ENCODE measurements at regions not wholly inside any gene's neighbourhood (a gene's known extent, or its start where the extent isn't known, plus 50 kb on each side); places are given as distances from the start of the nearest gene placed in this dataset.

DNA sequence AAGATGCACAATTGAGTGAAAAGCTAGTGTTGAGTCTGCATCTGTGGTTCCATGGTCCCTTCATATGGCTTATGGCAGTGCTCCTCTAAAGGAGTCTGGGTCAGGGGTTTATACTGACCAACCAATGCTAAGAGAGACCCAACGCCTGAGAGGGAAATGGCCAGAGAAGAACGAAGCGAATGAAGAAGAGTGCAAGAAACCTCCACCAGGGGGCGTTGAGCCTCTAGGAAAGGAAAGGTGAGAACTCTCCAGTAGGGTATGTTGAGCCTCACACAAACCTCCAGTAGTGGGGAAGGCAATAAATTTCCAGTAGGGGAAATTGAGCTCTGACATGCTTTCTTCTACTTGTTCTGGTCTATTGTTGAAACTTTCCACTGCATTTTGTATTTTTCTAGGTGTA lies 470.6 kb downstream of the PRDM9 start:
- Histone ChIP-seq H3K4me3 (ENCODE audit: low read depth, low read length, poor library complexity, severe bottlenecking) (no peak overlapping the region), H3K9ac (ENCODE audit: low read length) (no peak overlapping the region), H3F3A (ENCODE audit: insufficient read depth, low read length) (no peaks in the 10 kb centered on the region), H3K36me3 (ENCODE audit: insufficient read depth, low read length) (no peaks in the 10 kb centered on the region), H2AFZ (ENCODE audit: low read length) (no peak overlapping the region), H4K20me1 (ENCODE audit: insufficient read depth, low read length) (no peaks in the 10 kb centered on the region), H3K9me3 (ENCODE audit: low read length) (0 out of 2 replicates have a peak, but pooled peaks cover 4% of the 10 kb centered on the region), H3K27me3 (ENCODE audit: insufficient read depth, low read length) (no peaks in the 10 kb centered on the region), H3K27ac (ENCODE audit: low read depth, low read length, poor library complexity, severe bottlenecking) (no peak overlapping the region), H3K4me2 (ENCODE audit: low read length) (no peak overlapping the region), H3K9me2 (ENCODE audit: low read depth, low read length) (no peaks in the 10 kb centered on the region), H3K79me2 (ENCODE audit: insufficient read depth, low read length) (no peaks in the 10 kb centered on the region), H3K4me1 (ENCODE audit: insufficient read depth, low read length, severe bottlenecking) (no peaks in the 10 kb centered on the region)
- TF ChIP-seq EZH2 (IDR thresholded peaks at IDR 0.05; ENCODE audit: borderline replicate concordance, low read length) = no peak
- TF ChIP-seq, protein P1, sequence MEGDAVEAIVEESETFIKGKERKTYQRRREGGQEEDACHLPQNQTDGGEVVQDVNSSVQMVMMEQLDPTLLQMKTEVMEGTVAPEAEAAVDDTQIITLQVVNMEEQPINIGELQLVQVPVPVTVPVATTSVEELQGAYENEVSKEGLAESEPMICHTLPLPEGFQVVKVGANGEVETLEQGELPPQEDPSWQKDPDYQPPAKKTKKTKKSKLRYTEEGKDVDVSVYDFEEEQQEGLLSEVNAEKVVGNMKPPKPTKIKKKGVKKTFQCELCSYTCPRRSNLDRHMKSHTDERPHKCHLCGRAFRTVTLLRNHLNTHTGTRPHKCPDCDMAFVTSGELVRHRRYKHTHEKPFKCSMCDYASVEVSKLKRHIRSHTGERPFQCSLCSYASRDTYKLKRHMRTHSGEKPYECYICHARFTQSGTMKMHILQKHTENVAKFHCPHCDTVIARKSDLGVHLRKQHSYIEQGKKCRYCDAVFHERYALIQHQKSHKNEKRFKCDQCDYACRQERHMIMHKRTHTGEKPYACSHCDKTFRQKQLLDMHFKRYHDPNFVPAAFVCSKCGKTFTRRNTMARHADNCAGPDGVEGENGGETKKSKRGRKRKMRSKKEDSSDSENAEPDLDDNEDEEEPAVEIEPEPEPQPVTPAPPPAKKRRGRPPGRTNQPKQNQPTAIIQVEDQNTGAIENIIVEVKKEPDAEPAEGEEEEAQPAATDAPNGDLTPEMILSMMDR (IDR thresholded peaks at IDR 0.05; ENCODE audit: low read length) = peak; percentile 63

DNA sequence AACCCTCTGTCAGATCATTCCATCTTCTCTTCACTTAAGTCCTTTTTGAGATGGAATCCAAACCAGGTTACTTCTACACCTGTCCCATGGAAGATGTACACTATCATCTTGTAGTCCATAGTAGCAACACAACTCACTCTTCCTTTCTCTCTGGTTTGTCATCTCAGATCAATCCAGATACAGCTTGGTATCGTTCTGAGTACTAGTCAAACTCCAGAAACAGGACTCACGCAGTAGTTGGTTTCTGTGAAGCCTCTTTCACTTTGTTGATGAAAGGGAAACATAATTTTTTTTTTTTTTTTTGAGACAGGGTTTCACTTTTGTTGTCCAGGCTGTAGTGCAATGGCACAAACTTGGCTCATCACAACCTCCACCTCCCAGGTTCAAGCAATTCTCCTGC lies 484.0 kb downstream of the PRDM9 start:
- no peaks in the 10 kb centered on the region for H3K79me2 ChIP-seq (ENCODE audit: insufficient read depth, low read length)
- no peaks in the 10 kb centered on the region for H3K9me3 ChIP-seq (ENCODE audit: low read length)
- no peaks in the 10 kb centered on the region for H4K20me1 ChIP-seq (ENCODE audit: insufficient read depth, low read length)
- no peaks in the 10 kb centered on the region for H3K27me3 ChIP-seq (ENCODE audit: insufficient read depth, low read length)
- no peaks in the 10 kb centered on the region for H3K4me1 ChIP-seq (ENCODE audit: insufficient read depth, low read length, severe bottlenecking)
- no peak overlapping the region for H3K9ac ChIP-seq (ENCODE audit: low read length)
- H3K4me3 ChIP-seq (ENCODE audit: low read depth, low read length, poor library complexity, severe bottlenecking) = no peak overlapping the region
- no peaks in the 10 kb centered on the region for H3F3A ChIP-seq (ENCODE audit: insufficient read depth, low read length)
- no peak overlapping the region for H3K4me2 ChIP-seq (ENCODE audit: low read length)
- no peak overlapping the region for H2AFZ ChIP-seq (ENCODE audit: low read length)
- no peaks in the 10 kb centered on the region for H3K9me2 ChIP-seq (ENCODE audit: low read depth, low read length)
- H3K27ac ChIP-seq (ENCODE audit: low read depth, low read length, poor library complexity, severe bottlenecking) = no peak overlapping the region
- TF ChIP-seq, protein P1 (IDR thresholded peaks at IDR 0.05; ENCODE audit: low read length) = no peak
- no peak for TF ChIP-seq EZH2 (IDR thresholded peaks at IDR 0.05; ENCODE audit: borderline replicate concordance, low read length)
- no peaks in the 10 kb centered on the region for H3K36me3 ChIP-seq (ENCODE audit: insufficient read depth, low read length)

DNA sequence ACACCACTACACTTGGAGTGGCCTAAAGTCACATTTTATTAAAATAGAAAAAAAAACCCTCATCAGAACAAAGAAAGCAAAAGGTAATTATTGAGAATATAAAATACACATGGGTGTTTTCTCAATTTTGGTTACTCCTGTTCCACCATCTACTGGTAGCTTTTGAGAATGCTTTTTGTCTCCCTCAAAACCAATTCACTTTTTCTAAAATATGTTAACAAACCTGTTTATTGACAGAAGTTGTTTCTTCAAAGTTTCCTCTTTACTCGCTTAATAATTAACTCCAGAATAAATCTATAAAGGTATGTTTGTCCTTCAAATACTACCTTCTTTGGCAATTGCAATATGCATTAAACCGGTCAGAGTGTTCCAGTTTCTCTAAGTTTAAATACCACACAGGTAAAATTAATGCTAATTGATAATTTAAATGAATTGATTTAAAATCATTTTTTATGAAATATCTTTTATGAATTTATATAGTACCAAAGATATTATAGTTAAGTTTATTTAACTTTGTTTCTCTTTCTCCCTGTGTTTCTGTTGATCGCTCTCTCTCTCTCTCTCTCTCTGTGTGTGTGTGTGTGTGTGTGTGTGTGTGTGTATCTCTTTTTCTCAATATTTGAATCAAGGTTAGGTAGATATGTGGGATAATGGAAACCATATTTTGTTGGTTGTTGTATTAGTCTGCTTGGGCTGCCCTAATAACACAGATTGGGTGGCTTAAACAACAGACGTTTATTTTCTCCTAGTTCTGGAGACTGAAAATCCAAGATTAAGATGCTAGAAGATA lies 487.4 kb downstream of the PRDM9 start:
- Histone ChIP-seq H3F3A (ENCODE audit: insufficient read depth, low read length) (no peaks in the 10 kb centered on the region), H3K4me1 (ENCODE audit: insufficient read depth, low read length, severe bottlenecking) (no peaks in the 10 kb centered on the region), H3K79me2 (ENCODE audit: insufficient read depth, low read length) (no peaks in the 10 kb centered on the region), H3K27me3 (ENCODE audit: insufficient read depth, low read length) (no peaks in the 10 kb centered on the region), H4K20me1 (ENCODE audit: insufficient read depth, low read length) (no peaks in the 10 kb centered on the region), H3K4me3 (ENCODE audit: low read depth, low read length, poor library complexity, severe bottlenecking) (no peak overlapping the region), H3K4me2 (ENCODE audit: low read length) (no peak overlapping the region), H3K9me3 (ENCODE audit: low read length) (no peaks in the 10 kb centered on the region), H3K9me2 (ENCODE audit: low read depth, low read length) (no peaks in the 10 kb centered on the region), H3K9ac (ENCODE audit: low read length) (no peak overlapping the region), H3K36me3 (ENCODE audit: insufficient read depth, low read length) (no peaks in the 10 kb centered on the region), H3K27ac (ENCODE audit: low read depth, low read length, poor library complexity, severe bottlenecking) (no peak overlapping the region), H2AFZ (ENCODE audit: low read length) (no peak overlapping the region)
- TF ChIP-seq, protein P1 (IDR thresholded peaks at IDR 0.05; ENCODE audit: low read length) = peak; percentile 31
- TF ChIP-seq EZH2 (IDR thresholded peaks at IDR 0.05; ENCODE audit: borderline replicate concordance, low read length) = no peak
